NCI-H69 (cell line): ENCODE measurements at regions not wholly inside any gene's neighbourhood (a gene's known extent, or its start where the extent isn't known, plus 50 kb on each side); places are given as distances from the start of the nearest gene placed in this dataset.

ENCODE experiments used
- DNase-seq: peaks from one replicate; lab custom pipeline; 2025; lab: John Stamatoyannopoulos, UW

GRCh38 chr6:48735846-48736245, 624.8 kb upstream of the PTCHD4 start:
- DNase-seq = no peak

GRCh38 chr6:48733581-48733980, 622.6 kb upstream of the PTCHD4 start:
- DNase-seq = no peak

- DNase-seq = peak; percentile 82
Observed at GRCh38 chr6:48714699-48715098, 603.7 kb upstream of the PTCHD4 start.

GRCh38 chr6:48714250-48714649, 603.3 kb upstream of the PTCHD4 start:
- peak; percentile 98 for DNase-seq

- DNase-seq = peak; percentile 65
Observed at GRCh38 chr6:48713612-48714011, 602.6 kb upstream of the PTCHD4 start.

GRCh38 chr6:48706310-48706709, 595.3 kb upstream of the PTCHD4 start:
- DNase-seq = no peak

GRCh38 chr6:48701572-48701971, 590.6 kb upstream of the PTCHD4 start:
- DNase-seq = no peak

- no peak for DNase-seq
Observed at GRCh38 chr6:48695872-48696271, 584.9 kb upstream of the PTCHD4 start.

GRCh38 chr6:48691420-48691819, 580.4 kb upstream of the PTCHD4 start:
- DNase-seq = no peak

GRCh38 chr6:48689498-48689897, 578.5 kb upstream of the PTCHD4 start:
- no peak for DNase-seq

- DNase-seq = no peak
Observed at GRCh38 chr6:48678390-48678789, 567.4 kb upstream of the PTCHD4 start.

GRCh38 chr6:48671505-48671904, 560.5 kb upstream of the PTCHD4 start:
- peak; percentile 17 for DNase-seq

GRCh38 chr6:48670546-48670945, 559.5 kb upstream of the PTCHD4 start:
- DNase-seq = no peak

GRCh38 chr6:48667797-48668196, 556.8 kb upstream of the PTCHD4 start:
- DNase-seq = no peak

- DNase-seq = peak; percentile 99
Observed at GRCh38 chr6:48664826-48665225, 553.8 kb upstream of the PTCHD4 start.

- DNase-seq = peak; percentile 76
Observed at GRCh38 chr6:48658915-48659314, 547.9 kb upstream of the PTCHD4 start.

GRCh38 chr6:48641544-48641943, 530.5 kb upstream of the PTCHD4 start:
- DNase-seq = no peak

GRCh38 chr6:48638796-48639195, 527.8 kb upstream of the PTCHD4 start:
- DNase-seq = peak; percentile 55

GRCh38 chr6:48630511-48630910, 519.5 kb upstream of the PTCHD4 start:
- no peak for DNase-seq

GRCh38 chr6:48628316-48628715, 517.3 kb upstream of the PTCHD4 start:
- no peak for DNase-seq

- DNase-seq = no peak
Observed at GRCh38 chr6:48626421-48626820, 515.4 kb upstream of the PTCHD4 start.

GRCh38 chr6:48624631-48625030, 513.6 kb upstream of the PTCHD4 start:
- DNase-seq = no peak

GRCh38 chr6:48619771-48620170, 508.8 kb upstream of the PTCHD4 start:
- peak; percentile 27 for DNase-seq

- DNase-seq = no peak
Observed at GRCh38 chr6:48615041-48615440, 504.0 kb upstream of the PTCHD4 start.

- no peak for DNase-seq
Observed at GRCh38 chr6:48614326-48614725, 503.3 kb upstream of the PTCHD4 start.
